GM23338 (cell line): ENCODE measurements at regions not wholly inside any gene's neighbourhood (a gene's known extent, or its start where the extent isn't known, plus 50 kb on each side); places are given as distances from the start of the nearest gene placed in this dataset.

ENCODE experiments used
- ATAC-seq: fragments of 200-7000 bp; cut with Tn5 transposase; 3 replicates; pipeline ENCODE4 v1.9.1; 2020
- DNase-seq: peaks from one replicate; pipeline ENCODE4 v3.0.0-alpha.2; 2015; ENCODE audit warnings: low spot score
- H2AFZ ChIP-seq: fragments of 200-600 bp; sonication (generic); 2 replicates; pipeline ENCODE4 v1.8.0; 2016; ENCODE audit warnings: antibody characterized with exemption, mild to moderate bottlenecking, moderate library complexity
- H3F3A ChIP-seq: fragments of 200-600 bp; sonication (generic); replicated peaks from 2 replicates; pipeline ENCODE4 v1.8.0; 2017; ENCODE audit warnings: antibody characterized with exemption, mixed run types, low read depth
- H3K27ac ChIP-seq: fragments of 200-600 bp; sonication (generic); 2 replicates; pipeline ENCODE4 v1.6.1; 2016; ENCODE audit warnings: low read depth
- H3K27me3 ChIP-seq: fragments of 200-600 bp; sonication (generic); 2 replicates; pipeline ENCODE4 v1.8.0; 2016; ENCODE audit warnings: mild to moderate bottlenecking, mixed run types, moderate library complexity; ENCODE audit not compliant: insufficient read depth
- H3K36me3 ChIP-seq: fragments of 200-600 bp; sonication (generic); 2 replicates; pipeline ENCODE4 v1.8.0; 2016; ENCODE audit warnings: mild to moderate bottlenecking; ENCODE audit not compliant: insufficient read depth
- H3K4me1 ChIP-seq: fragments of 200-600 bp; sonication (generic); 2 replicates; pipeline ENCODE4 v1.8.0; 2016; ENCODE audit warnings: mild to moderate bottlenecking, moderate library complexity; ENCODE audit not compliant: insufficient read depth
- H3K4me2 ChIP-seq: fragments of 200-600 bp; sonication (generic); 2 replicates; pipeline ENCODE4 v1.7.1; 2017; ENCODE audit warnings: mixed run types
- H3K4me3 ChIP-seq: fragments of 200-600 bp; sonication (generic); 2 replicates; pipeline ENCODE4 v1.6.1; 2016; ENCODE audit warnings: mixed run types
- H3K79me2 ChIP-seq: fragments of 200-600 bp; sonication (generic); replicated peaks from 2 replicates; pipeline ENCODE4 v1.8.0; 2017; ENCODE audit warnings: mild to moderate bottlenecking; ENCODE audit not compliant: insufficient read depth
- H3K9me2 ChIP-seq: fragments of 200-600 bp; sonication (generic); 2 replicates; pipeline ENCODE4 v1.8.0; 2017; ENCODE audit not compliant: insufficient read depth
- H4K20me1 ChIP-seq: fragments of 200-600 bp; sonication (generic); replicated peaks from 2 replicates; pipeline ENCODE4 v1.8.0; 2017; ENCODE audit warnings: mild to moderate bottlenecking; ENCODE audit not compliant: insufficient read depth
- H3K27ac Mint-ChIP-seq: 2 replicates; pipeline ENCODE4 v1.8.0; 2020; ENCODE audit warnings: inconsistent platforms, mild to moderate bottlenecking, moderate library complexity, mixed read lengths
- H3K27me3 Mint-ChIP-seq: 3 replicates; pipeline ENCODE4 v1.8.0; 2022; ENCODE audit warnings: low read depth, mild to moderate bottlenecking, moderate library complexity, mixed read lengths, inconsistent platforms; ENCODE audit not compliant: insufficient read depth, poor library complexity
- H3K36me3 Mint-ChIP-seq: 3 replicates; pipeline ENCODE4 v1.8.0; 2021; ENCODE audit warnings: low read depth, mild to moderate bottlenecking, inconsistent platforms, moderate library complexity, mixed read lengths
- H3K4me1 Mint-ChIP-seq: 3 replicates; pipeline ENCODE4 v1.8.0; 2020; ENCODE audit warnings: mild to moderate bottlenecking, inconsistent platforms, mixed read lengths
- H3K4me3 Mint-ChIP-seq: 3 replicates; pipeline ENCODE4 v1.8.0; 2021; ENCODE audit warnings: moderate library complexity, mild to moderate bottlenecking, inconsistent platforms, mixed read lengths
- H3K9me3 Mint-ChIP-seq: 3 replicates; pipeline ENCODE4 v1.8.0; 2020; ENCODE audit warnings: moderate library complexity, mild to moderate bottlenecking, inconsistent platforms, mixed read lengths
- EZH2 ChIP-seq: fragments of 200-600 bp; sonication (generic); IDR thresholded peaks from one replicate; pipeline ENCODE4 v1.8.0; 2017; ENCODE audit warnings: antibody characterized with exemption, mild to moderate bottlenecking, low read depth; ENCODE audit not compliant: unreplicated experiment
- JUNB ChIP-seq: IDR thresholded peaks from one replicate; pipeline ENCODE4 v1.6.1; 2016; ENCODE audit warnings: antibody characterized with exemption; ENCODE audit not compliant: unreplicated experiment
- POLR2AphosphoS5 ChIP-seq: IDR thresholded peaks from 2 replicates; pipeline ENCODE4 v1.6.1; 2016; ENCODE audit warnings: antibody characterized with exemption, low read depth
- ZNF114 ChIP-seq: fragments of 250-450 bp; sonication (Bioruptor Pico); IDR thresholded peaks from 2 replicates; pipeline ENCODE4 v1.5.0; 2020; ENCODE audit warnings: mild to moderate bottlenecking, moderate library complexity
- ZNF462 ChIP-seq: fragments of 250-450 bp; sonication (Bioruptor Pico); IDR thresholded peaks from 2 replicates; pipeline ENCODE4 v1.5.0; 2020; ENCODE audit warnings: mild to moderate bottlenecking, moderate library complexity
- TF ChIP-seq, protein P1 (sequence below): IDR thresholded peaks from 2 replicates; pipeline ENCODE4 v1.6.1; 2016; ENCODE audit warnings: antibody characterized with exemption
- TF ChIP-seq, protein P2 (sequence below): IDR thresholded peaks from one replicate; pipeline ENCODE4 v1.6.1; 2018; ENCODE audit warnings: antibody characterized with exemption; ENCODE audit not compliant: unreplicated experiment
- TF ChIP-seq, protein P3 (sequence below), 2 experiments: fragments of 200-600 bp in 1 of 2; sonication (generic) in 1 of 2; conservative IDR thresholded peaks; 2 replicates each; pipeline versions ENCODE4 v1.5.1 to v1.6.1; 2016 to 2017; ENCODE audit warnings: antibody characterized with exemption in 2 of 2, low read depth in 2 of 2, mild to moderate bottlenecking in 2 of 2, moderate library complexity in 1 of 2

- no peaks in the 10 kb centered on the region for H3K9me2 ChIP-seq
- no peaks in the 10 kb centered on the region for H3K36me3 Mint-ChIP-seq
- no peaks in the 10 kb centered on the region for H3K36me3 ChIP-seq
- peak; percentile 67 for ATAC-seq
- no peak overlapping the region for H3K4me3 Mint-ChIP-seq
- no peaks in the 10 kb centered on the region; the same call in 2 of the 3 replicates for H3K9me3 Mint-ChIP-seq
- H3K4me1 ChIP-seq: peaks cover 10% of the 10 kb centered on the region
- H2AFZ ChIP-seq: no peak overlapping the region
- no peak overlapping the region for H3K27ac ChIP-seq
- H3K4me1 Mint-ChIP-seq: peaks cover 19% of the 10 kb centered on the region
- H4K20me1 ChIP-seq: no peaks in the 10 kb centered on the region
- TF ChIP-seq JUNB (no peak), ZNF462 (no peak), EZH2 (no peak), POLR2AphosphoS5 (no peak), ZNF114 (no peak)
- TF ChIP-seq, protein P1, sequence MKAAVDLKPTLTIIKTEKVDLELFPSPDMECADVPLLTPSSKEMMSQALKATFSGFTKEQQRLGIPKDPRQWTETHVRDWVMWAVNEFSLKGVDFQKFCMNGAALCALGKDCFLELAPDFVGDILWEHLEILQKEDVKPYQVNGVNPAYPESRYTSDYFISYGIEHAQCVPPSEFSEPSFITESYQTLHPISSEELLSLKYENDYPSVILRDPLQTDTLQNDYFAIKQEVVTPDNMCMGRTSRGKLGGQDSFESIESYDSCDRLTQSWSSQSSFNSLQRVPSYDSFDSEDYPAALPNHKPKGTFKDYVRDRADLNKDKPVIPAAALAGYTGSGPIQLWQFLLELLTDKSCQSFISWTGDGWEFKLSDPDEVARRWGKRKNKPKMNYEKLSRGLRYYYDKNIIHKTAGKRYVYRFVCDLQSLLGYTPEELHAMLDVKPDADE: no peak
- TF ChIP-seq, protein P2, sequence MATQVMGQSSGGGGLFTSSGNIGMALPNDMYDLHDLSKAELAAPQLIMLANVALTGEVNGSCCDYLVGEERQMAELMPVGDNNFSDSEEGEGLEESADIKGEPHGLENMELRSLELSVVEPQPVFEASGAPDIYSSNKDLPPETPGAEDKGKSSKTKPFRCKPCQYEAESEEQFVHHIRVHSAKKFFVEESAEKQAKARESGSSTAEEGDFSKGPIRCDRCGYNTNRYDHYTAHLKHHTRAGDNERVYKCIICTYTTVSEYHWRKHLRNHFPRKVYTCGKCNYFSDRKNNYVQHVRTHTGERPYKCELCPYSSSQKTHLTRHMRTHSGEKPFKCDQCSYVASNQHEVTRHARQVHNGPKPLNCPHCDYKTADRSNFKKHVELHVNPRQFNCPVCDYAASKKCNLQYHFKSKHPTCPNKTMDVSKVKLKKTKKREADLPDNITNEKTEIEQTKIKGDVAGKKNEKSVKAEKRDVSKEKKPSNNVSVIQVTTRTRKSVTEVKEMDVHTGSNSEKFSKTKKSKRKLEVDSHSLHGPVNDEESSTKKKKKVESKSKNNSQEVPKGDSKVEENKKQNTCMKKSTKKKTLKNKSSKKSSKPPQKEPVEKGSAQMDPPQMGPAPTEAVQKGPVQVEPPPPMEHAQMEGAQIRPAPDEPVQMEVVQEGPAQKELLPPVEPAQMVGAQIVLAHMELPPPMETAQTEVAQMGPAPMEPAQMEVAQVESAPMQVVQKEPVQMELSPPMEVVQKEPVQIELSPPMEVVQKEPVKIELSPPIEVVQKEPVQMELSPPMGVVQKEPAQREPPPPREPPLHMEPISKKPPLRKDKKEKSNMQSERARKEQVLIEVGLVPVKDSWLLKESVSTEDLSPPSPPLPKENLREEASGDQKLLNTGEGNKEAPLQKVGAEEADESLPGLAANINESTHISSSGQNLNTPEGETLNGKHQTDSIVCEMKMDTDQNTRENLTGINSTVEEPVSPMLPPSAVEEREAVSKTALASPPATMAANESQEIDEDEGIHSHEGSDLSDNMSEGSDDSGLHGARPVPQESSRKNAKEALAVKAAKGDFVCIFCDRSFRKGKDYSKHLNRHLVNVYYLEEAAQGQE: no peak
- TF ChIP-seq, protein P3, sequence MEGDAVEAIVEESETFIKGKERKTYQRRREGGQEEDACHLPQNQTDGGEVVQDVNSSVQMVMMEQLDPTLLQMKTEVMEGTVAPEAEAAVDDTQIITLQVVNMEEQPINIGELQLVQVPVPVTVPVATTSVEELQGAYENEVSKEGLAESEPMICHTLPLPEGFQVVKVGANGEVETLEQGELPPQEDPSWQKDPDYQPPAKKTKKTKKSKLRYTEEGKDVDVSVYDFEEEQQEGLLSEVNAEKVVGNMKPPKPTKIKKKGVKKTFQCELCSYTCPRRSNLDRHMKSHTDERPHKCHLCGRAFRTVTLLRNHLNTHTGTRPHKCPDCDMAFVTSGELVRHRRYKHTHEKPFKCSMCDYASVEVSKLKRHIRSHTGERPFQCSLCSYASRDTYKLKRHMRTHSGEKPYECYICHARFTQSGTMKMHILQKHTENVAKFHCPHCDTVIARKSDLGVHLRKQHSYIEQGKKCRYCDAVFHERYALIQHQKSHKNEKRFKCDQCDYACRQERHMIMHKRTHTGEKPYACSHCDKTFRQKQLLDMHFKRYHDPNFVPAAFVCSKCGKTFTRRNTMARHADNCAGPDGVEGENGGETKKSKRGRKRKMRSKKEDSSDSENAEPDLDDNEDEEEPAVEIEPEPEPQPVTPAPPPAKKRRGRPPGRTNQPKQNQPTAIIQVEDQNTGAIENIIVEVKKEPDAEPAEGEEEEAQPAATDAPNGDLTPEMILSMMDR (conservative IDR thresholded peaks at IDR 0.05; ENCODE audit: low read depth in 2 of 2): peak; percentile 52 to 61
- no peaks in the 10 kb centered on the region for H3F3A ChIP-seq
- peak; percentile 67 for DNase-seq
- no peaks in the 10 kb centered on the region for H3K79me2 ChIP-seq
- no peak overlapping the region for H3K4me2 ChIP-seq
- H3K27ac Mint-ChIP-seq: no peak overlapping the region
- peaks cover 18% of the 10 kb centered on the region; the same call in 1 of the 2 replicates for H3K27me3 ChIP-seq
- no peak overlapping the region for H3K4me3 ChIP-seq
- peaks cover 10% of the 10 kb centered on the region for H3K27me3 Mint-ChIP-seq
Observed at GRCh38 chr14:36450550-36450949, 69.5 kb downstream of the NKX2-1 start.
